GM23248 (cell line): ENCODE measurements at regions not wholly inside any gene's neighbourhood (a gene's known extent, or its start where the extent isn't known, plus 50 kb on each side); places are given as distances from the start of the nearest gene placed in this dataset.

Experiments used
- EZH2 ChIP-seq: fragments of 200-600 bp; sonication (generic); IDR thresholded peaks from 2 replicates; pipeline ENCODE4 v1.6.1; 2018; ENCODE audit warnings: antibody characterized with exemption, mild to moderate bottlenecking; ENCODE audit not compliant: insufficient read depth, poor library complexity, severe bottlenecking
- EZH2phosphoT487 ChIP-seq: fragments of 200-600 bp; sonication (generic); IDR thresholded peaks from 2 replicates; pipeline ENCODE4 v1.6.1; 2018; ENCODE audit warnings: antibody characterized with exemption, moderate library complexity, mild to moderate bottlenecking, low read depth; ENCODE audit not compliant: insufficient read depth

- TF ChIP-seq EZH2phosphoT487 = no peak
- no peak for TF ChIP-seq EZH2
These were observed 69.0 kb upstream of the CDH8 start for GRCh38 chr16:62105244-62105643.
